22Rv1 (cell line): ENCODE measurements at regions not wholly inside any gene's neighbourhood (a gene's known extent, or its start where the extent isn't known, plus 50 kb on each side); places are given as distances from the start of the nearest gene placed in this dataset.

Experiments
- CTCF ChIP-seq: fragments of 450-650 bp; IDR thresholded peaks from 2 replicates; pipeline ENCODE4 v1.5.1; 2017; ENCODE audit warnings: mild to moderate bottlenecking
- ZFX ChIP-seq: fragments of 450-650 bp; IDR thresholded peaks from 2 replicates; pipeline ENCODE4 v1.6.1; 2017; ENCODE audit warnings: antibody characterized with exemption, borderline replicate concordance

DNA sequence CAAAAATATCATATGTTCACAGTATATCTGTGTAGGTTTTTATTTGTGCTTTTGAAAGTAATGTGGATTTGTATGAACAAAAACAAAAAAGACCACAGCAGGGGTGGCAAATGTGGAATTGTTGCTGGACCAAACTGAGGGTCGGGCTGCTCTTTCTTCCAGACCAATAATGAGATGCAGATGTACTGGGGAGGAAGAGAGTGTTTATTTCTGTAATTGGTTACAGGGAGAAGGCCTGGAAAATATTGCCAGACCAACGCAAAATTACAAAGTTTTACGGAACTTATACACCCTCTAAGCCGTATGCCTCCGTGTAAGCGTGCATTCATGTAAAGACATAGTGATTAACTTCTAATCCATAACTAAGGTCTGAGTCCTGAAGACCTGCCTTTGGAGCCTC lies 353.9 kb upstream of the C16orf82 start:
- TF ChIP-seq CTCF (no peak), ZFX (no peak)
